Neural cell (in vitro differentiated cells): ENCODE measurements at regions not wholly inside any gene's neighbourhood (a gene's known extent, or its start where the extent isn't known, plus 50 kb on each side); places are given as distances from the start of the nearest gene placed in this dataset.

Source experiments
- H2AFZ ChIP-seq: fragments of 200-600, 300-800 bp; sonication (generic), shearing (Covaris generic); 2 replicates; pipeline ENCODE4 v1.6.0; 2014; ENCODE audit warnings: low read depth, mild to moderate bottlenecking, antibody characterized with exemption, low read length, moderate library complexity
- H3F3A ChIP-seq: fragments of 200-600 bp; shearing (Covaris generic); 2 replicates; pipeline ENCODE4 v1.6.1; 2016; ENCODE audit warnings: mild to moderate bottlenecking, moderate library complexity, mixed read lengths, antibody characterized with exemption, low read length; ENCODE audit not compliant: insufficient read depth, poor library complexity, severe bottlenecking
- H3K27ac ChIP-seq: fragments of 200-600, 300-800 bp; sonication (generic), shearing (Covaris generic); 2 replicates; pipeline ENCODE4 v1.5.1; 2014; ENCODE audit warnings: mild to moderate bottlenecking, low read length, moderate library complexity
- H3K27me3 ChIP-seq: fragments of 300-800, 200-600 bp; sonication (generic), shearing (Covaris generic); 2 replicates; pipeline ENCODE4 v1.6.0; 2014; ENCODE audit warnings: mild to moderate bottlenecking, low read depth, low read length, moderate library complexity; ENCODE audit not compliant: insufficient read depth
- H3K36me3 ChIP-seq: fragments of 300-800, 200-600 bp; sonication (generic), shearing (Covaris generic); 2 replicates; pipeline ENCODE4 v1.5.1; 2014; ENCODE audit warnings: mild to moderate bottlenecking, antibody characterized with exemption, low read length, moderate library complexity; ENCODE audit not compliant: insufficient read depth
- H3K4me2 ChIP-seq: fragments of 300-800, 200-600 bp; sonication (generic), shearing (Covaris generic); 2 replicates; pipeline ENCODE4 v1.6.0; 2014; ENCODE audit warnings: mild to moderate bottlenecking, low read length
- H3K4me3 ChIP-seq: fragments of 300-800, 200-600 bp; sonication (generic), shearing (Covaris generic); 2 replicates; pipeline ENCODE4 v1.5.1; 2014; ENCODE audit warnings: mild to moderate bottlenecking, low read length, moderate library complexity
- H3K79me2 ChIP-seq: fragments of 200-600 bp; shearing (Covaris generic); replicated peaks from 2 replicates; pipeline ENCODE4 v1.6.0; 2014; ENCODE audit warnings: mild to moderate bottlenecking, low read length, moderate library complexity; ENCODE audit not compliant: insufficient read depth
- H3K9ac ChIP-seq: fragments of 300-800, 200-600 bp; sonication (generic), shearing (Covaris generic); 2 replicates; pipeline ENCODE4 v1.6.1; 2016; ENCODE audit warnings: mild to moderate bottlenecking, low read length, mixed read lengths
- H3K9me2 ChIP-seq: fragments of 200-600 bp; shearing (Covaris generic); 2 replicates; pipeline ENCODE4 v1.6.1; 2016; ENCODE audit warnings: mild to moderate bottlenecking, low read length, mixed read lengths; ENCODE audit not compliant: insufficient read depth
- H3K9me3 ChIP-seq: fragments of 200-600, 300-800 bp; sonication (generic), shearing (Covaris generic); 2 replicates; pipeline ENCODE4 v1.6.1; 2016; ENCODE audit warnings: mild to moderate bottlenecking, mixed run types, low read length, moderate library complexity, mixed read lengths
- H4K20me1 ChIP-seq: fragments of 200-600 bp; shearing (Covaris generic); 2 replicates; pipeline ENCODE4 v1.6.1; 2016; ENCODE audit warnings: mild to moderate bottlenecking, mixed run types; ENCODE audit not compliant: insufficient read depth
- CTCF ChIP-seq: fragments of 450-650 bp; IDR thresholded peaks from 2 replicates; pipeline ENCODE4 v1.5.1; 2014; ENCODE audit warnings: antibody characterized with exemption, mild to moderate bottlenecking, moderate library complexity; ENCODE audit not compliant: poor library complexity, severe bottlenecking
- EP300 ChIP-seq: fragments of 450-650 bp; conservative IDR thresholded peaks from 2 replicates; pipeline ENCODE4 v1.6.1; 2014; ENCODE audit warnings: antibody characterized with exemption, mild to moderate bottlenecking, moderate library complexity; ENCODE audit not compliant: poor library complexity, severe bottlenecking
- EZH2 ChIP-seq: fragments of 200-600, 300-800 bp; shearing (Covaris generic), sonication (generic); IDR thresholded peaks from 2 replicates; pipeline ENCODE4 v1.6.1; 2014; ENCODE audit warnings: antibody characterized with exemption, low read length, borderline replicate concordance, mild to moderate bottlenecking; ENCODE audit not compliant: insufficient read depth, poor library complexity, severe bottlenecking
- MXI1 ChIP-seq: fragments of 450-650 bp; conservative IDR thresholded peaks from 2 replicates; pipeline ENCODE4 v1.6.1; 2014; ENCODE audit warnings: antibody characterized with exemption, mild to moderate bottlenecking; ENCODE audit not compliant: poor library complexity, severe bottlenecking
- POLR2AphosphoS5 ChIP-seq: IDR thresholded peaks from 2 replicates; pipeline ENCODE4 v1.6.1; 2012
- RAD21 ChIP-seq: fragments of 450-650 bp; conservative IDR thresholded peaks from 2 replicates; pipeline ENCODE4 v1.6.1; 2014; ENCODE audit warnings: antibody characterized with exemption, mild to moderate bottlenecking, moderate library complexity
- SMC3 ChIP-seq: fragments of 450-650 bp; conservative IDR thresholded peaks from 2 replicates; pipeline ENCODE4 v1.6.1; 2014; ENCODE audit warnings: antibody characterized with exemption, mild to moderate bottlenecking, moderate library complexity; ENCODE audit not compliant: poor library complexity
- TAF1 ChIP-seq: IDR thresholded peaks from 2 replicates; pipeline ENCODE4 v1.6.1; 2012; ENCODE audit warnings: low read depth
- TF ChIP-seq, protein P1 (sequence below): IDR thresholded peaks from 2 replicates; pipeline ENCODE4 v1.6.1; 2012; ENCODE audit warnings: borderline replicate concordance

GRCh38 chr6:756224-756623 is 63.3 kb upstream of the EXOC2 start:
- H3F3A ChIP-seq: no peaks in the 10 kb centered on the region
- H3K27me3 ChIP-seq: no peaks in the 10 kb centered on the region
- H3K9me2 ChIP-seq: no peaks in the 10 kb centered on the region
- H3K4me2 ChIP-seq: no peak overlapping the region
- H2AFZ ChIP-seq: no peak overlapping the region
- H4K20me1 ChIP-seq: no peaks in the 10 kb centered on the region
- no peaks in the 10 kb centered on the region for H3K79me2 ChIP-seq
- no peak for TF ChIP-seq POLR2AphosphoS5
- H3K27ac ChIP-seq: no peak overlapping the region
- no peaks in the 10 kb centered on the region for H3K9me3 ChIP-seq
- no peak overlapping the region for H3K9ac ChIP-seq
- H3K4me3 ChIP-seq: no peak overlapping the region
- H3K36me3 ChIP-seq: no peaks in the 10 kb centered on the region

GRCh38 chr6:754202-754601 is 61.3 kb upstream of the EXOC2 start:
- H3K79me2 ChIP-seq: no peaks in the 10 kb centered on the region
- no peak overlapping the region for H3K27ac ChIP-seq
- no peaks in the 10 kb centered on the region for H3K36me3 ChIP-seq
- no peak overlapping the region for H2AFZ ChIP-seq
- H3K9me3 ChIP-seq: no peaks in the 10 kb centered on the region
- TF ChIP-seq CTCF: no peak
- TF ChIP-seq, protein P1, sequence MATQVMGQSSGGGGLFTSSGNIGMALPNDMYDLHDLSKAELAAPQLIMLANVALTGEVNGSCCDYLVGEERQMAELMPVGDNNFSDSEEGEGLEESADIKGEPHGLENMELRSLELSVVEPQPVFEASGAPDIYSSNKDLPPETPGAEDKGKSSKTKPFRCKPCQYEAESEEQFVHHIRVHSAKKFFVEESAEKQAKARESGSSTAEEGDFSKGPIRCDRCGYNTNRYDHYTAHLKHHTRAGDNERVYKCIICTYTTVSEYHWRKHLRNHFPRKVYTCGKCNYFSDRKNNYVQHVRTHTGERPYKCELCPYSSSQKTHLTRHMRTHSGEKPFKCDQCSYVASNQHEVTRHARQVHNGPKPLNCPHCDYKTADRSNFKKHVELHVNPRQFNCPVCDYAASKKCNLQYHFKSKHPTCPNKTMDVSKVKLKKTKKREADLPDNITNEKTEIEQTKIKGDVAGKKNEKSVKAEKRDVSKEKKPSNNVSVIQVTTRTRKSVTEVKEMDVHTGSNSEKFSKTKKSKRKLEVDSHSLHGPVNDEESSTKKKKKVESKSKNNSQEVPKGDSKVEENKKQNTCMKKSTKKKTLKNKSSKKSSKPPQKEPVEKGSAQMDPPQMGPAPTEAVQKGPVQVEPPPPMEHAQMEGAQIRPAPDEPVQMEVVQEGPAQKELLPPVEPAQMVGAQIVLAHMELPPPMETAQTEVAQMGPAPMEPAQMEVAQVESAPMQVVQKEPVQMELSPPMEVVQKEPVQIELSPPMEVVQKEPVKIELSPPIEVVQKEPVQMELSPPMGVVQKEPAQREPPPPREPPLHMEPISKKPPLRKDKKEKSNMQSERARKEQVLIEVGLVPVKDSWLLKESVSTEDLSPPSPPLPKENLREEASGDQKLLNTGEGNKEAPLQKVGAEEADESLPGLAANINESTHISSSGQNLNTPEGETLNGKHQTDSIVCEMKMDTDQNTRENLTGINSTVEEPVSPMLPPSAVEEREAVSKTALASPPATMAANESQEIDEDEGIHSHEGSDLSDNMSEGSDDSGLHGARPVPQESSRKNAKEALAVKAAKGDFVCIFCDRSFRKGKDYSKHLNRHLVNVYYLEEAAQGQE: no peak
- no peak for TF ChIP-seq SMC3
- TF ChIP-seq RAD21: no peak
- no peak for TF ChIP-seq TAF1
- no peak for TF ChIP-seq EZH2
- TF ChIP-seq MXI1: no peak
- no peak for TF ChIP-seq EP300
- no peak for TF ChIP-seq POLR2AphosphoS5
- no peak overlapping the region for H3K4me2 ChIP-seq
- H3K9me2 ChIP-seq: no peaks in the 10 kb centered on the region
- H3F3A ChIP-seq: no peaks in the 10 kb centered on the region
- H3K27me3 ChIP-seq: no peaks in the 10 kb centered on the region
- H4K20me1 ChIP-seq: no peaks in the 10 kb centered on the region
- no peak overlapping the region for H3K4me3 ChIP-seq
- no peak overlapping the region for H3K9ac ChIP-seq

DNA sequence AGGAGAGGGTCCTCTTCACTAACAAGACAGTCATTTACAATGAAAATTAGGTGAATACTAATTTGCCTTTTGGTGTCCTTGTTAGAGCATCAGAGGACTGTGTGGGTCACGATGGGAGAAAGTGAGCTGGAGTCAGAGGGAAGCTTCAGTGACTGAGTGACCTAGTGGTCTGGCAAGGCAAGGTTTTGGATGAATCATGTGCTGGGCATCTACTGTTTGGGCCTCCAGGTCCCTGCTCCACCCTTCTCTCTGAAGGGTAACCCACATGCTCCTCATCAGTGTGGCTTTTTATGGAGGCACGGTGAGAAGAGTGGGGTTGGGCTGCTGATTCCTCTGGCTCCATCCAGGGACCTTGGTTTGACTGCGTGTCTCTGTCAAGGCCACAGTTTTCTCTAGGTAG is 60.5 kb upstream of the EXOC2 start:
- Histone ChIP-seq H3F3A (no peaks in the 10 kb centered on the region), H4K20me1 (no peaks in the 10 kb centered on the region), H3K9me3 (no peaks in the 10 kb centered on the region), H3K9me2 (no peaks in the 10 kb centered on the region), H3K27ac (no peak overlapping the region), H2AFZ (no peak overlapping the region), H3K4me2 (no peak overlapping the region), H3K9ac (no peak overlapping the region), H3K36me3 (no peaks in the 10 kb centered on the region), H3K27me3 (no peaks in the 10 kb centered on the region), H3K79me2 (no peaks in the 10 kb centered on the region), H3K4me3 (no peak overlapping the region)
- TF ChIP-seq RAD21: no peak
- no peak for TF ChIP-seq POLR2AphosphoS5
- TF ChIP-seq MXI1: no peak
- no peak for TF ChIP-seq SMC3
